KMS-11 (cell line): ENCODE measurements at regions not wholly inside any gene's neighbourhood (a gene's known extent, or its start where the extent isn't known, plus 50 kb on each side); places are given as distances from the start of the nearest gene placed in this dataset.

Experiments
- H2AFZ ChIP-seq: fragments of 200-600 bp; sonication (generic); 2 replicates; pipeline ENCODE4 v1.6.1; 2016; ENCODE audit warnings: antibody characterized with exemption, mixed run types, low read depth
- H3K27ac ChIP-seq: fragments of 200-600 bp; sonication (generic); 2 replicates; pipeline ENCODE4 v1.6.1; 2016; ENCODE audit warnings: mild to moderate bottlenecking, mixed run types
- H3K27me3 ChIP-seq: fragments of 200-600 bp; sonication (generic); 2 replicates; pipeline ENCODE4 v1.6.1; 2017; ENCODE audit warnings: mild to moderate bottlenecking, low read depth, mixed run types, moderate library complexity; ENCODE audit not compliant: insufficient read depth
- H3K36me3 ChIP-seq: fragments of 200-600 bp; sonication (generic); 2 replicates; pipeline ENCODE4 v1.6.1; 2017; ENCODE audit warnings: mild to moderate bottlenecking, mixed run types; ENCODE audit not compliant: insufficient read depth
- H3K4me1 ChIP-seq: fragments of 200-600 bp; sonication (generic); 2 replicates; pipeline ENCODE4 v1.6.1; 2016; ENCODE audit warnings: mild to moderate bottlenecking, low read depth, mixed run types; ENCODE audit not compliant: poor library complexity, severe bottlenecking
- H3K4me2 ChIP-seq: fragments of 200-600 bp; sonication (generic); 2 replicates; pipeline ENCODE4 v1.7.0; 2016; ENCODE audit warnings: mild to moderate bottlenecking, mixed run types
- H3K4me3 ChIP-seq: fragments of 200-600 bp; sonication (generic); IDR thresholded peaks from 2 replicates; pipeline ENCODE4 v1.6.1; 2017; ENCODE audit warnings: low read depth, low read length, mixed read lengths; ENCODE audit not compliant: insufficient read depth
- H3K79me2 ChIP-seq: fragments of 200-600 bp; sonication (generic); 2 replicates; pipeline ENCODE4 v1.6.1; 2016; ENCODE audit warnings: low read depth, mixed run types; ENCODE audit not compliant: insufficient read depth
- H3K9ac ChIP-seq: fragments of 200-600 bp; sonication (generic); 2 replicates; pipeline ENCODE4 v1.6.1; 2016; ENCODE audit warnings: mild to moderate bottlenecking, mixed run types
- H4K20me1 ChIP-seq: fragments of 200-600 bp; sonication (generic); 2 replicates; pipeline ENCODE4 v1.6.1; 2016; ENCODE audit warnings: mild to moderate bottlenecking, mixed run types; ENCODE audit not compliant: insufficient read depth
- TF ChIP-seq, protein P1 (sequence below): fragments of 200-600 bp; sonication (generic); conservative IDR thresholded peaks from 2 replicates; pipeline ENCODE4 v1.6.1; 2017; ENCODE audit warnings: low read depth, mild to moderate bottlenecking, antibody characterized with exemption, low read length, moderate library complexity, mixed read lengths

GRCh38 chr6:54698974-54699373 lies 147.6 kb upstream of the FAM83B start:
- no peak overlapping the region for H3K27ac ChIP-seq
- no peak overlapping the region for H3K4me2 ChIP-seq
- TF ChIP-seq, protein P1, sequence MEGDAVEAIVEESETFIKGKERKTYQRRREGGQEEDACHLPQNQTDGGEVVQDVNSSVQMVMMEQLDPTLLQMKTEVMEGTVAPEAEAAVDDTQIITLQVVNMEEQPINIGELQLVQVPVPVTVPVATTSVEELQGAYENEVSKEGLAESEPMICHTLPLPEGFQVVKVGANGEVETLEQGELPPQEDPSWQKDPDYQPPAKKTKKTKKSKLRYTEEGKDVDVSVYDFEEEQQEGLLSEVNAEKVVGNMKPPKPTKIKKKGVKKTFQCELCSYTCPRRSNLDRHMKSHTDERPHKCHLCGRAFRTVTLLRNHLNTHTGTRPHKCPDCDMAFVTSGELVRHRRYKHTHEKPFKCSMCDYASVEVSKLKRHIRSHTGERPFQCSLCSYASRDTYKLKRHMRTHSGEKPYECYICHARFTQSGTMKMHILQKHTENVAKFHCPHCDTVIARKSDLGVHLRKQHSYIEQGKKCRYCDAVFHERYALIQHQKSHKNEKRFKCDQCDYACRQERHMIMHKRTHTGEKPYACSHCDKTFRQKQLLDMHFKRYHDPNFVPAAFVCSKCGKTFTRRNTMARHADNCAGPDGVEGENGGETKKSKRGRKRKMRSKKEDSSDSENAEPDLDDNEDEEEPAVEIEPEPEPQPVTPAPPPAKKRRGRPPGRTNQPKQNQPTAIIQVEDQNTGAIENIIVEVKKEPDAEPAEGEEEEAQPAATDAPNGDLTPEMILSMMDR = no peak
- H3K79me2 ChIP-seq = no peaks in the 10 kb centered on the region
- no peak overlapping the region for H3K4me3 ChIP-seq
- H2AFZ ChIP-seq = no peak overlapping the region; the same call in 1 of the 2 replicates
- no peaks in the 10 kb centered on the region; the same call in 1 of the 2 replicates for H3K36me3 ChIP-seq
- H3K9ac ChIP-seq = no peak overlapping the region
- H3K27me3 ChIP-seq = no peaks in the 10 kb centered on the region
- H3K4me1 ChIP-seq = no peaks in the 10 kb centered on the region
- H4K20me1 ChIP-seq = no peaks in the 10 kb centered on the region

DNA sequence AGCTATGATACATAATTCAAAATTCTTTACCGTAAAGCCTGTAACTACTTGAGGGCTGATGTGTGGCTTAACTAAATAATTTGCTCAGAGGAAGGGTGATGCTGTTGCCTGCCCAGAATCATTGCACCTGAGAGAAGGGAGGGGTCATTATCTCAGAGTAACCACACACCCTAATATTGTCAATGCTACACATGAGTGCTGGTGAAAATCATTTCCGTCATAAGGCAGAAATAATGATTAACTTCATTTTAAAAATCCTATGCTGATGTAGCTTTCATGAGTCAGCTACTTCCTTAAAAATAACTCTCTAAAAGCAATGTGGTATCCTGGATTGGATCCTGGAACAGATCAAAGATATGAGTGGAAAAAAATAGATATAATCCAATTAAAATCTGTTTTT lies 146.4 kb upstream of the FAM83B start:
- TF ChIP-seq, protein P1 = no peak
- no peaks in the 10 kb centered on the region for H3K27me3 ChIP-seq
- H4K20me1 ChIP-seq = no peaks in the 10 kb centered on the region
- no peaks in the 10 kb centered on the region for H3K4me1 ChIP-seq
- no peak overlapping the region for H2AFZ ChIP-seq
- no peak overlapping the region for H3K27ac ChIP-seq
- no peak overlapping the region for H3K4me2 ChIP-seq
- no peak overlapping the region for H3K9ac ChIP-seq
- H3K4me3 ChIP-seq = no peak overlapping the region
- H3K36me3 ChIP-seq = no peaks in the 10 kb centered on the region; the same call in 1 of the 2 replicates
- no peaks in the 10 kb centered on the region for H3K79me2 ChIP-seq

GRCh38 chr6:54702772-54703171 lies 143.8 kb upstream of the FAM83B start:
- Histone ChIP-seq H3K36me3 (no peaks in the 10 kb centered on the region; the same call in 1 of the 2 replicates), H3K9ac (no peak overlapping the region), H3K4me2 (no peak overlapping the region), H3K4me3 (no peak overlapping the region), H3K79me2 (no peaks in the 10 kb centered on the region), H4K20me1 (no peaks in the 10 kb centered on the region), H3K4me1 (no peaks in the 10 kb centered on the region), H3K27me3 (no peaks in the 10 kb centered on the region), H3K27ac (no peak overlapping the region), H2AFZ (no peak overlapping the region)
- TF ChIP-seq, protein P1 = no peak

DNA sequence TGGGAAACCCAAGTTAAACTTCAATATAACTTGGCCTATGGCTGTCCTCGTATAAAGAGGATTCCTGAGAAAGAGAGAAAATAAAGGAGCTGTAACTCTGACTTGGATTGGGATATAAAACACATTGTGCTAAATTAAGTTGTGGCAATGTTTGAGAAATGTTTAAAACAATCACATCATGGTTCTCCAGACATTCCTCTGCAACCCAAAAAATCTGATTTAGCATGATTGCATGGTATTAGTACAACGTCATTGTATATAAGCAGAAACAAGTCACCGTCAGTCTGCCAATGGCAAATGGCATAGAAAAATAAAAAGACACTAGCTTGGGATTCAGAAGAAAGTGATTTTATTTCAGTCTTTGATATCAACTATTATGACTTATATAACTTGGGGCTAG lies 140.2 kb upstream of the FAM83B start:
- no peak overlapping the region for H3K9ac ChIP-seq

More for the DNA sequence above, 140.2 kb upstream of the FAM83B start:
- no peaks in the 10 kb centered on the region for H4K20me1 ChIP-seq
- no peaks in the 10 kb centered on the region for H3K36me3 ChIP-seq
- no peak overlapping the region for H3K27ac ChIP-seq
- TF ChIP-seq, protein P1 = no peak
- no peak overlapping the region for H2AFZ ChIP-seq
- H3K4me2 ChIP-seq = no peak overlapping the region
- no peak overlapping the region for H3K4me3 ChIP-seq
- no peaks in the 10 kb centered on the region for H3K4me1 ChIP-seq
- no peaks in the 10 kb centered on the region for H3K79me2 ChIP-seq
- H3K27me3 ChIP-seq = no peaks in the 10 kb centered on the region
